H1 (cell line): ENCODE measurements at regions not wholly inside any gene's neighbourhood (a gene's known extent, or its start where the extent isn't known, plus 50 kb on each side); places are given as distances from the start of the nearest gene placed in this dataset.

ENCODE experiments used
- HDAC6 ChIP-seq: IDR thresholded peaks from one replicate; pipeline ENCODE4 v1.7.1; 2012; ENCODE audit warnings: low read depth, mild to moderate bottlenecking, inconsistent platforms, low read length, moderate library complexity
- JUND ChIP-seq: IDR thresholded peaks from 2 replicates; pipeline ENCODE4 v1.6.1; 2011; ENCODE audit warnings: mild to moderate bottlenecking, improper control_type of control experiment, low read length
- NANOG ChIP-seq: IDR thresholded peaks from 2 replicates; pipeline ENCODE4 v1.6.1; 2011; ENCODE audit warnings: low read length, low read depth, mild to moderate bottlenecking, inconsistent platforms; ENCODE audit not compliant: insufficient read depth, poor library complexity, severe bottlenecking
- POLR2AphosphoS5 ChIP-seq: IDR thresholded peaks from 2 replicates; pipeline ENCODE4 v1.6.1; 2011; ENCODE audit warnings: low read depth, low read length
- SAP30 ChIP-seq: fragments of 300-600 bp; sonication (generic); IDR thresholded peaks from 2 replicates; pipeline ENCODE4 v1.7.1; 2012; ENCODE audit warnings: low read length, moderate library complexity, mild to moderate bottlenecking, inconsistent platforms; ENCODE audit not compliant: insufficient read depth, insufficient replicate concordance
- SP1 ChIP-seq: IDR thresholded peaks from 2 replicates; pipeline ENCODE4 v1.6.1; 2011; ENCODE audit warnings: low read depth, low read length
- TBP ChIP-seq: IDR thresholded peaks from 2 replicates; pipeline ENCODE4 v1.6.1; 2011; ENCODE audit warnings: low read depth, low read length, improper control_type of control experiment
- ZNF274 ChIP-seq: IDR thresholded peaks from 2 replicates; pipeline ENCODE4 v1.7.0; 2012; ENCODE audit warnings: low read length, borderline replicate concordance; ENCODE audit errors: extremely low read depth

DNA sequence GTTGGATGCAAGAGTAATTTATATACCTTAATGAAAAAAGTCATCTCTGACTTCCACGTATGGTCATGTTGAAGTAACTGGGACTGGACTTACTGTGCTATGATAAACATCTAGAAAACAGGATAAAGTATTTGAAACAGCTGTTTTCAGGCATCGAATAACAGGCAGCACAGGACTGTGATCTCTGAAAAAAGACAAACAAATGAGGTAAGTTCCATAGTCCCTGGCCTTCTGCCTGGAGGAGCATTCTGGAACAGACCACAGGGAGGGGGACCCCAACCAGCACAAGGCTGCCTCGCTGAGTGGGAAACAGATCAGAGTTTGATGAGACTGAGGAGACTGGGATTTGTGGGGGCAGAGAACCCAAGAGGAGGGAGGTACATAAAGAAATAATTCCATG is 89.1 kb upstream of the HABP2 start (continued):
- TF ChIP-seq HDAC6, result no peak
- no peak for TF ChIP-seq ZNF274
- no peak for TF ChIP-seq TBP
- TF ChIP-seq SP1, result no peak
- TF ChIP-seq SAP30, result no peak
- no peak for TF ChIP-seq NANOG
- no peak for TF ChIP-seq JUND
- no peak for TF ChIP-seq POLR2AphosphoS5
